ENCODE measurements at regions not wholly inside any gene's neighbourhood (a gene's known extent, or its start where the extent isn't known, plus 50 kb on each side); places are given as distances from the start of the nearest gene placed in this dataset.

DNA sequence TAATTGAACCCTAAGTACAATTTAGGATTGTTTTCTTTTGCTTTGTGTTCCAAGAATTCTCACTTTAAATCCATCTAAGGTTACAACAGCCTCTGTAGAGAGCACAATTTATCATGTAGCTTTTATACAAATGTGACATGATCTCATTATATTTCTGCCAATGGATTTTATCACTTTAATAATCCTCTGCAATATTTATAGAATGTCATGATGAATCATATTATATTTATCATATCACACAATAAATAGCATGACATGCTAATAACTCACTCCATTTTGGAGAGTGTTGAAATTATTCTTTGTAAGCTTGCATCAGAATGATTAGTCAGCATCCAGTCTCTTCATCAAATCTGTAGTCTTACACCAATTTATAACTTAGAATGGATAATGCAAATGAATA lies 280.6 kb upstream of the ZNF717 start:
- TF ChIP-seq, protein P1, sequence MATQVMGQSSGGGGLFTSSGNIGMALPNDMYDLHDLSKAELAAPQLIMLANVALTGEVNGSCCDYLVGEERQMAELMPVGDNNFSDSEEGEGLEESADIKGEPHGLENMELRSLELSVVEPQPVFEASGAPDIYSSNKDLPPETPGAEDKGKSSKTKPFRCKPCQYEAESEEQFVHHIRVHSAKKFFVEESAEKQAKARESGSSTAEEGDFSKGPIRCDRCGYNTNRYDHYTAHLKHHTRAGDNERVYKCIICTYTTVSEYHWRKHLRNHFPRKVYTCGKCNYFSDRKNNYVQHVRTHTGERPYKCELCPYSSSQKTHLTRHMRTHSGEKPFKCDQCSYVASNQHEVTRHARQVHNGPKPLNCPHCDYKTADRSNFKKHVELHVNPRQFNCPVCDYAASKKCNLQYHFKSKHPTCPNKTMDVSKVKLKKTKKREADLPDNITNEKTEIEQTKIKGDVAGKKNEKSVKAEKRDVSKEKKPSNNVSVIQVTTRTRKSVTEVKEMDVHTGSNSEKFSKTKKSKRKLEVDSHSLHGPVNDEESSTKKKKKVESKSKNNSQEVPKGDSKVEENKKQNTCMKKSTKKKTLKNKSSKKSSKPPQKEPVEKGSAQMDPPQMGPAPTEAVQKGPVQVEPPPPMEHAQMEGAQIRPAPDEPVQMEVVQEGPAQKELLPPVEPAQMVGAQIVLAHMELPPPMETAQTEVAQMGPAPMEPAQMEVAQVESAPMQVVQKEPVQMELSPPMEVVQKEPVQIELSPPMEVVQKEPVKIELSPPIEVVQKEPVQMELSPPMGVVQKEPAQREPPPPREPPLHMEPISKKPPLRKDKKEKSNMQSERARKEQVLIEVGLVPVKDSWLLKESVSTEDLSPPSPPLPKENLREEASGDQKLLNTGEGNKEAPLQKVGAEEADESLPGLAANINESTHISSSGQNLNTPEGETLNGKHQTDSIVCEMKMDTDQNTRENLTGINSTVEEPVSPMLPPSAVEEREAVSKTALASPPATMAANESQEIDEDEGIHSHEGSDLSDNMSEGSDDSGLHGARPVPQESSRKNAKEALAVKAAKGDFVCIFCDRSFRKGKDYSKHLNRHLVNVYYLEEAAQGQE (IDR thresholded peaks at IDR 0.05; ENCODE audit: insufficient read depth in 1 of 2, low read depth in 2 of 2, low read length in 1 of 2) = no peak
- TF ChIP-seq, protein P2, sequence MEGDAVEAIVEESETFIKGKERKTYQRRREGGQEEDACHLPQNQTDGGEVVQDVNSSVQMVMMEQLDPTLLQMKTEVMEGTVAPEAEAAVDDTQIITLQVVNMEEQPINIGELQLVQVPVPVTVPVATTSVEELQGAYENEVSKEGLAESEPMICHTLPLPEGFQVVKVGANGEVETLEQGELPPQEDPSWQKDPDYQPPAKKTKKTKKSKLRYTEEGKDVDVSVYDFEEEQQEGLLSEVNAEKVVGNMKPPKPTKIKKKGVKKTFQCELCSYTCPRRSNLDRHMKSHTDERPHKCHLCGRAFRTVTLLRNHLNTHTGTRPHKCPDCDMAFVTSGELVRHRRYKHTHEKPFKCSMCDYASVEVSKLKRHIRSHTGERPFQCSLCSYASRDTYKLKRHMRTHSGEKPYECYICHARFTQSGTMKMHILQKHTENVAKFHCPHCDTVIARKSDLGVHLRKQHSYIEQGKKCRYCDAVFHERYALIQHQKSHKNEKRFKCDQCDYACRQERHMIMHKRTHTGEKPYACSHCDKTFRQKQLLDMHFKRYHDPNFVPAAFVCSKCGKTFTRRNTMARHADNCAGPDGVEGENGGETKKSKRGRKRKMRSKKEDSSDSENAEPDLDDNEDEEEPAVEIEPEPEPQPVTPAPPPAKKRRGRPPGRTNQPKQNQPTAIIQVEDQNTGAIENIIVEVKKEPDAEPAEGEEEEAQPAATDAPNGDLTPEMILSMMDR (IDR thresholded peaks at IDR 0.05) = no peak
- no peak for TF ChIP-seq POLR2AphosphoS5 (IDR thresholded peaks at IDR 0.05; ENCODE audit: low read depth, low read length)

All from Panc1 (cell line).